IPS-20b (cell line): ENCODE measurements at regions not wholly inside any gene's neighbourhood (a gene's known extent, or its start where the extent isn't known, plus 50 kb on each side); places are given as distances from the start of the nearest gene placed in this dataset.

Source experiments
- H3K27ac ChIP-seq: one replicate; pipeline ENCODE4 v1.5.1; 2013; ENCODE audit warnings: low read length
- H3K27me3 ChIP-seq: 2 replicates; pipeline ENCODE4 v1.6.1; 2013; ENCODE audit warnings: mild to moderate bottlenecking, low read length, inconsistent platforms; ENCODE audit not compliant: insufficient read depth
- H3K36me3 ChIP-seq: 2 replicates; pipeline ENCODE4 v1.6.1; 2013; ENCODE audit warnings: low read depth, mild to moderate bottlenecking, inconsistent platforms, low read length, moderate library complexity; ENCODE audit not compliant: insufficient read depth
- H3K4me1 ChIP-seq: 2 replicates; pipeline ENCODE4 v1.6.1; 2013; ENCODE audit warnings: mild to moderate bottlenecking, control low read depth, inconsistent platforms, low read length, moderate library complexity; ENCODE audit not compliant: insufficient read depth
- H3K4me3 ChIP-seq: 2 replicates; pipeline ENCODE4 v1.5.1; 2013; ENCODE audit warnings: mild to moderate bottlenecking, low read length, inconsistent platforms
- H3K9ac ChIP-seq: 2 replicates; pipeline ENCODE4 v1.6.1; 2013; ENCODE audit warnings: low read depth, mild to moderate bottlenecking, inconsistent platforms, low read length, moderate library complexity
- H3K9me3 ChIP-seq: 2 replicates; pipeline ENCODE4 v1.6.1; 2013; ENCODE audit warnings: mild to moderate bottlenecking, low read depth, low read length, inconsistent platforms; ENCODE audit not compliant: insufficient read depth

DNA sequence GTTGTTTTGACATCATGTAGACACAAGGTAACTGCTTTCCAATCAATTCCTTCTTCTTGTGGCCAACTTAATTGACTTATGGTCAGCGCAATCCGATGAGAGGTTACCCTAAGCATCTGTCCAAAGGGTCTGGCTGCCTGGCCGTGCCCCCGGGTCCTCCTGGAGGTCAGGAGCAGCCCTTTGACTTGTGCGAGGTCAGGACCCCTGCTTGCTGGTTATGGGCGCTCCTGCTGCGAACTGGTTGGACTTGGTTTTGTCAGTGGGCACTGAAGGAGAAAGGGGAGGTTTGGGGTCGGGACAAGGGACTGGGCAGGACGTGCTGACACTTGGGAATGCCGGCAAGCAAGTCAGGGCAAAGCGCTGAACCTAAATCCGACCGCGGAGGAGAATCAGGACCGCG is 215.6 kb downstream of the QKI start:
- Histone ChIP-seq H3K4me1 (no peaks in the 10 kb centered on the region), H3K4me3 (no peak overlapping the region), H3K9me3 (no peaks in the 10 kb centered on the region; the same call in 1 of the 2 replicates), H3K27ac (no peak overlapping the region), H3K27me3 (no peaks in the 10 kb centered on the region), H3K9ac (no peak overlapping the region), H3K36me3 (no peaks in the 10 kb centered on the region)
